ENCODE measurements at regions not wholly inside any gene's neighbourhood (a gene's known extent, or its start where the extent isn't known, plus 50 kb on each side); places are given as distances from the start of the nearest gene placed in this dataset.

GRCh38 chr12:107415071-107415470 lies 270.5 kb upstream of the PWP1 start:
- WGBS, result 97% methylated on average over 7 of the region's 7 CpGs
- H3K36me3 ChIP-seq (ENCODE audit: control insufficient read depth in 2 of 2, insufficient read depth in 2 of 2, low read length in 1 of 2), result no peaks in the 10 kb centered on the region
- no peaks in the 10 kb centered on the region for H3K27me3 ChIP-seq (ENCODE audit: control insufficient read depth in 2 of 2, insufficient read depth in 1 of 2, low read length in 1 of 2)
- DNase-seq (ENCODE audit: low read depth in 6 of 9, low spot score in 9 of 9), result no peak
- H3K4me3 ChIP-seq (ENCODE audit: low read length in 2 of 2), result no peak overlapping the region
- no peak overlapping the region for H3K27ac ChIP-seq (ENCODE audit: low read depth in 1 of 2, low read length in 1 of 2)
- no peaks in the 10 kb centered on the region for H3K9me3 ChIP-seq (ENCODE audit: control insufficient read depth in 2 of 2, insufficient read depth in 1 of 2, low read length in 1 of 2)
- no peaks in the 10 kb centered on the region for H3K4me1 ChIP-seq (ENCODE audit: control insufficient read depth in 2 of 2, insufficient read depth in 2 of 2, low read length in 2 of 2)

GRCh38 chr12:107415834-107416233 lies 269.8 kb upstream of the PWP1 start:
- WGBS, result 96% methylated on average over 8 of the region's 8 CpGs
- no peaks in the 10 kb centered on the region for H3K9me3 ChIP-seq (ENCODE audit: control insufficient read depth in 2 of 2, insufficient read depth in 1 of 2, low read length in 1 of 2)
- no peaks in the 10 kb centered on the region for H3K27me3 ChIP-seq (ENCODE audit: control insufficient read depth in 2 of 2, insufficient read depth in 1 of 2, low read length in 1 of 2)
- no peak overlapping the region for H3K4me3 ChIP-seq (ENCODE audit: low read length in 2 of 2)
- no peaks in the 10 kb centered on the region for H3K36me3 ChIP-seq (ENCODE audit: control insufficient read depth in 2 of 2, insufficient read depth in 2 of 2, low read length in 1 of 2)
- DNase-seq (ENCODE audit: low read depth in 6 of 9, low spot score in 9 of 9), result no peak
- H3K4me1 ChIP-seq (ENCODE audit: control insufficient read depth in 2 of 2, insufficient read depth in 2 of 2, low read length in 2 of 2), result no peaks in the 10 kb centered on the region
- H3K27ac ChIP-seq (ENCODE audit: low read depth in 1 of 2, low read length in 1 of 2), result no peak overlapping the region

- WGBS, result 98% methylated on average over 5 of the region's 5 CpGs
These were observed 268.6 kb upstream of the PWP1 start for GRCh38 chr12:107417004-107417403.

GRCh38 chr12:107418981-107419380 lies 266.6 kb upstream of the PWP1 start:
- H3K27me3 ChIP-seq (ENCODE audit: control insufficient read depth in 2 of 2, insufficient read depth in 1 of 2, low read length in 1 of 2), result no peaks in the 10 kb centered on the region
- no peaks in the 10 kb centered on the region for H3K36me3 ChIP-seq (ENCODE audit: control insufficient read depth in 2 of 2, insufficient read depth in 2 of 2, low read length in 1 of 2)
- H3K27ac ChIP-seq (ENCODE audit: low read depth in 1 of 2, low read length in 1 of 2), result no peak overlapping the region
- no peak for DNase-seq (ENCODE audit: low read depth in 6 of 9, low spot score in 9 of 9)
- H3K9me3 ChIP-seq (ENCODE audit: control insufficient read depth in 2 of 2, insufficient read depth in 1 of 2, low read length in 1 of 2), result no peaks in the 10 kb centered on the region
- no peaks in the 10 kb centered on the region for H3K4me1 ChIP-seq (ENCODE audit: control insufficient read depth in 2 of 2, insufficient read depth in 2 of 2, low read length in 2 of 2)
- no peak overlapping the region for H3K4me3 ChIP-seq (ENCODE audit: low read length in 2 of 2)

More at GRCh38 chr12:107417004-107417403, 268.6 kb upstream of the PWP1 start:
- Histone ChIP-seq H3K27me3 (ENCODE audit: control insufficient read depth in 2 of 2, insufficient read depth in 1 of 2, low read length in 1 of 2) (no peaks in the 10 kb centered on the region), H3K27ac (ENCODE audit: low read depth in 1 of 2, low read length in 1 of 2) (no peak overlapping the region), H3K4me3 (ENCODE audit: low read length in 2 of 2) (no peak overlapping the region), H3K36me3 (ENCODE audit: control insufficient read depth in 2 of 2, insufficient read depth in 2 of 2, low read length in 1 of 2) (no peaks in the 10 kb centered on the region), H3K9me3 (ENCODE audit: control insufficient read depth in 2 of 2, insufficient read depth in 1 of 2, low read length in 1 of 2) (no peaks in the 10 kb centered on the region), H3K4me1 (ENCODE audit: control insufficient read depth in 2 of 2, insufficient read depth in 2 of 2, low read length in 2 of 2) (no peaks in the 10 kb centered on the region)
- no peak for DNase-seq (ENCODE audit: low read depth in 6 of 9, low spot score in 9 of 9)

- Histone ChIP-seq H3K4me3 (ENCODE audit: low read length in 2 of 2) (no peak overlapping the region), H3K36me3 (ENCODE audit: control insufficient read depth in 2 of 2, insufficient read depth in 2 of 2, low read length in 1 of 2) (no peaks in the 10 kb centered on the region), H3K27me3 (ENCODE audit: control insufficient read depth in 2 of 2, insufficient read depth in 1 of 2, low read length in 1 of 2) (no peaks in the 10 kb centered on the region), H3K27ac (ENCODE audit: low read depth in 1 of 2, low read length in 1 of 2) (peak overlapping the region in 1 of 2 donors; percentile 28), H3K9me3 (ENCODE audit: control insufficient read depth in 2 of 2, insufficient read depth in 1 of 2, low read length in 1 of 2) (peaks cover 0 to 5% of the 10 kb centered on the region in 2 donors), H3K4me1 (ENCODE audit: control insufficient read depth in 2 of 2, insufficient read depth in 2 of 2, low read length in 2 of 2) (no peaks in the 10 kb centered on the region)
- DNase-seq (ENCODE audit: low read depth in 6 of 9, low spot score in 9 of 9), result no peak
- WGBS, result 90% methylated on average over 5 of the region's 5 CpGs
These were observed 262.1 kb upstream of the PWP1 start for GRCh38 chr12:107423531-107423930.

- Histone ChIP-seq H3K4me3 (ENCODE audit: low read length in 2 of 2) (no peak overlapping the region), H3K4me1 (ENCODE audit: control insufficient read depth in 2 of 2, insufficient read depth in 2 of 2, low read length in 2 of 2) (no peaks in the 10 kb centered on the region), H3K27me3 (ENCODE audit: control insufficient read depth in 2 of 2, insufficient read depth in 1 of 2, low read length in 1 of 2) (no peaks in the 10 kb centered on the region), H3K9me3 (ENCODE audit: control insufficient read depth in 2 of 2, insufficient read depth in 1 of 2, low read length in 1 of 2) (peaks cover 0 to 5% of the 10 kb centered on the region in 2 donors), H3K36me3 (ENCODE audit: control insufficient read depth in 2 of 2, insufficient read depth in 2 of 2, low read length in 1 of 2) (no peaks in the 10 kb centered on the region), H3K27ac (ENCODE audit: low read depth in 1 of 2, low read length in 1 of 2) (peak overlapping the region in 1 of 2 donors; percentile 66)
- WGBS, result 92% methylated on average over 7 of the region's 7 CpGs
- no peak for DNase-seq (ENCODE audit: low read depth in 6 of 9, low spot score in 9 of 9)
These were observed 256.4 kb upstream of the PWP1 start for GRCh38 chr12:107429006-107429705.

- DNase-seq (ENCODE audit: low read depth in 6 of 9, low spot score in 9 of 9), result no peak
- Histone ChIP-seq H3K4me3 (ENCODE audit: low read length in 2 of 2) (no peak overlapping the region), H3K36me3 (ENCODE audit: control insufficient read depth in 2 of 2, insufficient read depth in 2 of 2, low read length in 1 of 2) (no peaks in the 10 kb centered on the region), H3K9me3 (ENCODE audit: control insufficient read depth in 2 of 2, insufficient read depth in 1 of 2, low read length in 1 of 2) (peaks cover 0 to under 1% of the 10 kb centered on the region in 2 donors), H3K4me1 (ENCODE audit: control insufficient read depth in 2 of 2, insufficient read depth in 2 of 2, low read length in 2 of 2) (no peaks in the 10 kb centered on the region), H3K27ac (ENCODE audit: low read depth in 1 of 2, low read length in 1 of 2) (no peak overlapping the region), H3K27me3 (ENCODE audit: control insufficient read depth in 2 of 2, insufficient read depth in 1 of 2, low read length in 1 of 2) (no peaks in the 10 kb centered on the region)
- 88% methylated on average over 1 of the region's 1 CpG for WGBS
These were observed 253.7 kb upstream of the PWP1 start for GRCh38 chr12:107431942-107432341.

GRCh38 chr12:107435072-107435471 lies 250.5 kb upstream of the PWP1 start:
- DNase-seq (ENCODE audit: low read depth in 6 of 9, low spot score in 9 of 9), result no peak
- Histone ChIP-seq H3K27me3 (ENCODE audit: control insufficient read depth in 2 of 2, insufficient read depth in 1 of 2, low read length in 1 of 2) (no peaks in the 10 kb centered on the region), H3K36me3 (ENCODE audit: control insufficient read depth in 2 of 2, insufficient read depth in 2 of 2, low read length in 1 of 2) (no peaks in the 10 kb centered on the region), H3K27ac (ENCODE audit: low read depth in 1 of 2, low read length in 1 of 2) (no peak overlapping the region), H3K4me1 (ENCODE audit: control insufficient read depth in 2 of 2, insufficient read depth in 2 of 2, low read length in 2 of 2) (no peaks in the 10 kb centered on the region), H3K9me3 (ENCODE audit: control insufficient read depth in 2 of 2, insufficient read depth in 1 of 2, low read length in 1 of 2) (no peaks in the 10 kb centered on the region), H3K4me3 (ENCODE audit: low read length in 2 of 2) (no peak overlapping the region)
- WGBS, result 92% methylated on average over 3 of the region's 3 CpGs

- no peak for DNase-seq (ENCODE audit: low read depth in 6 of 9, low spot score in 9 of 9)
- Histone ChIP-seq H3K4me3 (ENCODE audit: low read length in 2 of 2) (no peak overlapping the region), H3K27me3 (ENCODE audit: control insufficient read depth in 2 of 2, insufficient read depth in 1 of 2, low read length in 1 of 2) (no peaks in the 10 kb centered on the region), H3K9me3 (ENCODE audit: control insufficient read depth in 2 of 2, insufficient read depth in 1 of 2, low read length in 1 of 2) (no peaks in the 10 kb centered on the region), H3K4me1 (ENCODE audit: control insufficient read depth in 2 of 2, insufficient read depth in 2 of 2, low read length in 2 of 2) (no peaks in the 10 kb centered on the region), H3K27ac (ENCODE audit: low read depth in 1 of 2, low read length in 1 of 2) (no peak overlapping the region), H3K36me3 (ENCODE audit: control insufficient read depth in 2 of 2, insufficient read depth in 2 of 2, low read length in 1 of 2) (no peaks in the 10 kb centered on the region)
- 94% methylated on average over 2 of the region's 2 CpGs for WGBS
These were observed 250.1 kb upstream of the PWP1 start for GRCh38 chr12:107435520-107435919.
